ENCODE measurements at regions not wholly inside any gene's neighbourhood (a gene's known extent, or its start where the extent isn't known, plus 50 kb on each side); places are given as distances from the start of the nearest gene placed in this dataset.
A peak's percentile ranks its signal among the peaks of the same experiment; 100 is the strongest.

DNA sequence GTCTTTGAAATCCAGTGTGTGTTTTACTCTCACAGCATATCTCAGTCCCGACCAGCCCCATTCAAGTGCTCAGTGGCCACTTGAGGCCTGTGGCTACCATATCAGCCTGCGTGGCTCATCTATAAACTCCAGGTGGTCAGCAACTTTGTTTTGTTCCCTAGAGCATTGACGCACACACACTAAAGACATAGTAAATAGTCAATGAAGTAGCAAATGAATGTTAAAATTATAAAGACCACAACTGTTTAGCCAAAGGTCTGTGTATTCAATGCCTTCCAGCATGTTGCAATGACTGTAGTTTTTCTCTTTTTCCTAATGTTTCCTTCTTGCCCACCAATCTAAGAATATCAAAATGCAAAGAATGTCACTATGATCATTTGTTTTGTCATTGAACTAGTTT lies 238.2 kb upstream of the ZNF217 start:
- peak overlapping the region in 2 of 7 donors; percentile 21 to 33 for H3K27ac Mint-ChIP-seq
- no peaks in the 10 kb centered on the region for H3K27me3 Mint-ChIP-seq
- H3K9me3 Mint-ChIP-seq: no peaks in the 10 kb centered on the region
- no peak for DNase-seq
- Histone ChIP-seq H3K9me3 (ENCODE audit: control insufficient read depth in 1 of 2, low read length in 2 of 2) (no peaks in the 10 kb centered on the region), H3K27ac (ENCODE audit: low read depth, low read length) (no peak overlapping the region), H3K27me3 (ENCODE audit: insufficient read depth, low read length) (no peaks in the 10 kb centered on the region), H3K36me3 (ENCODE audit: insufficient read depth, low read length) (no peaks in the 10 kb centered on the region), H3K4me3 (ENCODE audit: low read length in 2 of 2) (no peak overlapping the region), H3K4me1 (ENCODE audit: insufficient read depth, low read length) (peaks cover 62% of the 10 kb centered on the region)
- intact Hi-C loops (cut with micrococcal nuclease): no loop called here
- peaks cover 33 to 80% (median 52%) of the 10 kb centered on the region in 4 donors for H3K4me1 Mint-ChIP-seq
- ChIA-PET CTCF (ENCODE audit: partially characterized antibody) (no interaction called here), POLR2A (ENCODE audit: partially characterized antibody) (no interaction called here)
- no peaks in the 10 kb centered on the region for H3K36me3 Mint-ChIP-seq
- no peak overlapping the region for H3K4me3 Mint-ChIP-seq

DNA sequence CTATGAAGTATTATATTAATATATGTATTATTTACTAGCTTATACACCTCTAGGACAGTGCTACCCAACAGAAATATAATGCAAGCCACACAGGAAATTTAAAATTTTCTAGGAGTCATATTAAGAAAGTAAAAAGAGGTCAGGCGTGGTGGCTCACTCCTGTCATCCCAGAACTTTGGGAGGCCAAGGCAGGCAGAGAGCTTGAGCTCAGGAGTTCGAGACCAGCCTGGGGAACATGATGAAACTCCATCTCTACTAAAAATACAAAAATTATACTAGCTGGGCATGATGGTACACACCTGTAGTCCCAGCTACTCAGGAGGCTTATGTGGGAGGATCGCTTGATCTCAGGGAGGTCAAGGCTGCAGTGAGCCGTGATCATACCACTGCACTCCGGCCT lies 237.6 kb upstream of the ZNF217 start:
- Histone ChIP-seq H3K27ac (ENCODE audit: low read depth, low read length) (no peak overlapping the region), H3K36me3 (ENCODE audit: insufficient read depth, low read length) (no peaks in the 10 kb centered on the region), H3K4me1 (ENCODE audit: insufficient read depth, low read length) (peaks cover 58% of the 10 kb centered on the region), H3K27me3 (ENCODE audit: insufficient read depth, low read length) (no peaks in the 10 kb centered on the region), H3K4me3 (ENCODE audit: low read length in 2 of 2) (no peak overlapping the region), H3K9me3 (ENCODE audit: control insufficient read depth in 1 of 2, low read length in 2 of 2) (no peaks in the 10 kb centered on the region)
- intact Hi-C loops (cut with micrococcal nuclease): no loop called here
- H3K36me3 Mint-ChIP-seq: no peaks in the 10 kb centered on the region
- H3K27me3 Mint-ChIP-seq: no peaks in the 10 kb centered on the region
- peak overlapping the region in 1 of 8 donors; percentile 31 for H3K4me3 Mint-ChIP-seq
- DNase-seq: no peak
- ChIA-PET POLR2A (ENCODE audit: partially characterized antibody) (interaction anchor here (1.0 to 1.8 kb wide), 3 partner anchors 12 to 250 kb away, joined by 3 to 6 read pairs (median 4); no protein-coding TSS in a partner anchor), CTCF (ENCODE audit: partially characterized antibody) (interaction anchor here (1.5 to 2.1 kb wide), 3 partner anchors 12 to 209 kb away, joined by 5 to 7 read pairs (median 5); no protein-coding TSS in a partner anchor)
- peaks cover 31 to 77% (median 55%) of the 10 kb centered on the region in 4 donors for H3K4me1 Mint-ChIP-seq
- H3K27ac Mint-ChIP-seq: no peak overlapping the region
- no peaks in the 10 kb centered on the region for H3K9me3 Mint-ChIP-seq

DNA sequence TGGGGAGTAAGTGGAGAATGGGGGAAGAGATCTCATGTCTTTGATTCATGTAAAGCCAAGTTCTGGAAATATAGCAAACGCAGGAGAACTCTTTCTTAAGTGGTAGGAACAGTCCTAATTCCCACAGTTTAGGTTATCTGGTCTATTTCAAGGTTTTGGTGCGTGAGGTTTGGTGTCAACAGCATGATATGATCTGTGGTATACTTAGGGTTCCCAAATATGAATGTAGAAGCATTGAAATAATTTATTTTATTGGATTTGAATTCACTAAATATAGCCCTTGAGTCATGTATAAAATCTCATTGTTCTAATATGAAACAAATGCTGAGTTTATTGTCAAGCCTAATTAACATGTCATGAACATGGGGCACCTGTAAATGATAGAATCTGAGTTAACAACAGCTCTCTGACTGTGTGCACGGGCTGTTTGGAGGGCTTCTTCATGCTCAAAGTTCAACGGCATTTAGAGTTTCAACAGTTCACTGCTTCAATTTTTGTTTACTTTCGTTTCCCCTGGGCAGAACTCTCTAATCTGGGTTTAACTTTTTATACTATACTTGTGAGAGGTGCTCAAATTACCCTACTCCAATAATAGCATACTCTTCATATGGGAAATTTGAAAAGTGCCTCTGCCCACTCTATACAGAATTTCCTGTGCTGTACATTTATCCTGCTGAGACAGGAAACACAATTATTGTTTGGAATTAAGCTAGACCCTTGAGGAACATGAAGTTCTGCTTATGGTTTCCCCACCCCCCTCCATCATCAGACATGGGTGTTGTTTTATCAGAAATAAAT lies 236.3 kb upstream of the ZNF217 start:
- CTCF ChIA-PET (ENCODE audit: partially characterized antibody): interaction anchor here (0.7 to 2.1 kb wide), 5 partner anchors 13 to 208 kb away, joined by 4 to 7 read pairs (median 5); no protein-coding TSS in a partner anchor
- POLR2A ChIA-PET (ENCODE audit: partially characterized antibody): interaction anchor here (0.6 to 1.8 kb wide), 9 partner anchors 10 to 249 kb away, joined by 3 to 8 read pairs (median 3); no protein-coding TSS in a partner anchor
- Mint-ChIP-seq H3K36me3 (no peaks in the 10 kb centered on the region), H3K4me1 (peaks cover 26 to 68% (median 48%) of the 10 kb centered on the region in 4 donors), H3K27me3 (no peaks in the 10 kb centered on the region), H3K27ac (peak overlapping the region; percentile 71 to 95 (median 93)), H3K4me3 (peak overlapping the region; percentile 80 to 97 (median 89)), H3K9me3 (no peaks in the 10 kb centered on the region)
- DNase-seq: no peak
- H3K36me3 ChIP-seq (ENCODE audit: insufficient read depth, low read length): no peaks in the 10 kb centered on the region
- no peaks in the 10 kb centered on the region for H3K9me3 ChIP-seq (ENCODE audit: control insufficient read depth in 1 of 2, low read length in 2 of 2)
- peaks cover 48% of the 10 kb centered on the region for H3K4me1 ChIP-seq (ENCODE audit: insufficient read depth, low read length)
- peak overlapping the region; percentile 33 to 54 for H3K4me3 ChIP-seq (ENCODE audit: low read length in 2 of 2)
- H3K27ac ChIP-seq (ENCODE audit: low read depth, low read length): peak overlapping the region; percentile 51
- H3K27me3 ChIP-seq (ENCODE audit: insufficient read depth, low read length): no peaks in the 10 kb centered on the region
- intact Hi-C loops (cut with micrococcal nuclease): loop anchor here (2.0 to 5.0 kb wide), 2 partner anchors 13 to 78 kb away; no protein-coding TSS in a partner anchor

DNA sequence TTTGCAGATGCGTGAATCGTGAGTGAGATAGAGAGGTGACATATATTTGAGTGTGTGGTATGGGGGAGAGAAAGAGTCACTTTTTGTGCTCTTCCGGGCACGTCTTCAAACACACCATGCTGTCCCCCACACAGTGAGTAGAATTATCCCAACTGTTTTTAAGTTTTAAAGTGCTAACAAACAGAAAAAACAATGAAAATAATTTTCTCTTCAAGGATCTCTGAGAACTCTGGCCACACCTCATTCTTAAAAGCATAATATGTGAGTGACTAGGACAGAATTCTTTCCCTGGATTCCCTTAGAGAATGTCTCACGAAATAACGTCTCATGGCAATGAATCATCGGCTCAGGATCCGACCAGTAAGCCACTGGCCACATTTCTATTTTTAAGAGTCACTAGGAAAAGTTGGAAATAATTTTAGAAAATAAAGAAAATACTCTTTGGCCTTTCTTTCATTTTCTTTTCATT lies 235.7 kb upstream of the ZNF217 start:
- peak overlapping the region; percentile 71 to 95 (median 93) for H3K27ac Mint-ChIP-seq
- ChIA-PET CTCF (ENCODE audit: partially characterized antibody) (interaction anchor here (2.1 kb wide), 1 partner anchor 14 kb away, joined by 5 read pairs; no protein-coding TSS in a partner anchor), POLR2A (ENCODE audit: partially characterized antibody) (interaction anchor here (1.2 to 1.8 kb wide), 6 partner anchors 11 to 80 kb away, joined by 3 to 8 read pairs (median 4); no protein-coding TSS in a partner anchor)
- H3K4me3 Mint-ChIP-seq: peak overlapping the region; percentile 80 to 97 (median 89)
- H3K27ac ChIP-seq (ENCODE audit: low read depth, low read length): peak overlapping the region; percentile 51
- H3K27me3 Mint-ChIP-seq: no peaks in the 10 kb centered on the region
- intact Hi-C loops (cut with micrococcal nuclease): loop anchor here (2.0 to 5.0 kb wide), 2 partner anchors 14 to 77 kb away; no protein-coding TSS in a partner anchor
- no peaks in the 10 kb centered on the region for H3K9me3 Mint-ChIP-seq
- DNase-seq: no peak
- H3K4me1 ChIP-seq (ENCODE audit: insufficient read depth, low read length): peaks cover 45% of the 10 kb centered on the region
- H3K36me3 Mint-ChIP-seq: no peaks in the 10 kb centered on the region
- peak overlapping the region; percentile 54 to 60 for H3K4me3 ChIP-seq (ENCODE audit: low read length in 2 of 2)
- H3K27me3 ChIP-seq (ENCODE audit: insufficient read depth, low read length): no peaks in the 10 kb centered on the region
- no peaks in the 10 kb centered on the region for H3K36me3 ChIP-seq (ENCODE audit: insufficient read depth, low read length)
- H3K9me3 ChIP-seq (ENCODE audit: control insufficient read depth in 1 of 2, low read length in 2 of 2): no peaks in the 10 kb centered on the region
- peaks cover 26 to 64% (median 46%) of the 10 kb centered on the region in 4 donors for H3K4me1 Mint-ChIP-seq

DNA sequence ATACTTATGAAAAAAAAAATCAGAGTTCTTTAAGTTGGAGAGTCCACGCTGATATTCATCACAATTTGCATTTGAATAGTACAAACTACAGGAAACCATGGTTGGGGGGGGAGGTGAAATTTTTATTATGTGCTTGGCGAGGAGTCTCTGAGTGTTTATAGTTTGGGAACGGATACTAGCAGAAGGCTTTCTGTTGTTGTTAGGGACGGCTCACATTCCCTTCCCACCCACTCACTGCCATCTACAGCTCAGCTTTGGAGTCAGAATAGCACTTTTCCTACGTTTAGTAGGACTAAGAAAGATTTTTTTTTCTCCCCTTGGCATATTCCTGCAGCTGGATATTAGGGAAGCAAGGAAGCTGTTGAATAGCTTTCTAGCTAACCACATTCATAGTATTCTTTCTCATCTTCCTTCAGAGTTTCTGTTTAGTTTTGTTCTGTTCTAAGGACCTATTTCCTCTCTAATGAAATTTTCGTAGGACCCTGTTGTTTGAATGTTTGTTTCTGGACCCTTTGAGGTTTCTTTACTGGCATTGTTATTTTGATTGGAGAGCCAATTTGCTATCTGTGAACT lies 235.1 kb upstream of the ZNF217 start:
- peak overlapping the region; percentile 54 to 60 for H3K4me3 ChIP-seq (ENCODE audit: low read length in 2 of 2)
- peak overlapping the region; percentile 71 to 95 (median 93) for H3K27ac Mint-ChIP-seq
- H3K4me1 Mint-ChIP-seq: peaks cover 24 to 59% (median 43%) of the 10 kb centered on the region in 4 donors
- H3K4me1 ChIP-seq (ENCODE audit: insufficient read depth, low read length): peaks cover 41% of the 10 kb centered on the region
- no peak for DNase-seq
- no peaks in the 10 kb centered on the region for H3K9me3 Mint-ChIP-seq
- H3K9me3 ChIP-seq (ENCODE audit: control insufficient read depth in 1 of 2, low read length in 2 of 2): no peaks in the 10 kb centered on the region
- intact Hi-C loops (cut with micrococcal nuclease): loop anchor here (2.0 to 5.0 kb wide), 2 partner anchors 14 to 76 kb away; no protein-coding TSS in a partner anchor
- H3K36me3 ChIP-seq (ENCODE audit: insufficient read depth, low read length): no peaks in the 10 kb centered on the region
- H3K36me3 Mint-ChIP-seq: no peaks in the 10 kb centered on the region
- peak overlapping the region; percentile 80 to 97 (median 89) for H3K4me3 Mint-ChIP-seq
- H3K27me3 Mint-ChIP-seq: no peaks in the 10 kb centered on the region
- peak overlapping the region; percentile 51 for H3K27ac ChIP-seq (ENCODE audit: low read depth, low read length)
- H3K27me3 ChIP-seq (ENCODE audit: insufficient read depth, low read length): no peaks in the 10 kb centered on the region
- POLR2A ChIA-PET (ENCODE audit: partially characterized antibody): interaction anchor here (1.2 to 1.3 kb wide), 3 partner anchors 11 to 77 kb away, joined by 3 to 9 read pairs (median 5); no protein-coding TSS in a partner anchor
- CTCF ChIA-PET (ENCODE audit: partially characterized antibody): interaction anchor here (1.4 kb wide), 1 partner anchor 249 kb away, joined by 3 read pairs; no protein-coding TSS in a partner anchor

DNA sequence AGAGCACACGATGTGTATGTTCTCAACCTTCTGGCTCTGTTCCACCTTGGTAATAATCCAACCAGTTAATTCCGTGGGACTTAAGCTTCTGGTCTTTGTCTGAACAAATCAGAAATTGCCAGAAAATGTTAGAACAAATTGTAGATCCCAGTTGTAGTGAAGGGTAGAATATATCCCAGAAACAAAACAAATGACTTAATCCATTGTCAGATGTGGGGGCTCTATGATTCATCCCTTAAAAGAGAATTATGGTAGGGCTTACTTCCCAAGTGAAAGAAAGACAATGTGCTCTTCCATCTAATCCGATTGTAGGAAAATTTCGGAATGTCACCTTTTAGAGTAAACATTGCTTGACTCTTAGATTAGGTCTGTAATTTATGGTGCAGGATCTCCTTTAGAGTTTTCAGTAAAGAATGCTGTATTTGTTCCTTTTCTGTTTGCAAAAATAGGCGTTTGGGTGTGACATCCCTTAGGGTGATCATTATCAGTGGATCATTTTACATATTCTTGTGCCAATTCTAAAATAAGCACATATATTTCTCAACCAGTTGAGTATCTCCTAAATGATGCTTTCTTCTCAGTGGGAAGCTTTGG lies 234.5 kb upstream of the ZNF217 start:
- Histone ChIP-seq H3K27me3 (ENCODE audit: insufficient read depth, low read length) (no peaks in the 10 kb centered on the region), H3K27ac (ENCODE audit: low read depth, low read length) (peak overlapping the region; percentile 51), H3K9me3 (ENCODE audit: control insufficient read depth in 1 of 2, low read length in 2 of 2) (no peaks in the 10 kb centered on the region), H3K36me3 (ENCODE audit: insufficient read depth, low read length) (no peaks in the 10 kb centered on the region), H3K4me3 (ENCODE audit: low read length in 2 of 2) (peak overlapping the region in 1 of 2 donors; percentile 54), H3K4me1 (ENCODE audit: insufficient read depth, low read length) (peaks cover 37% of the 10 kb centered on the region)
- Mint-ChIP-seq H3K4me3 (peak overlapping the region; percentile 80 to 97 (median 89)), H3K27ac (peak overlapping the region; percentile 40 to 95 (median 92)), H3K36me3 (no peaks in the 10 kb centered on the region), H3K9me3 (no peaks in the 10 kb centered on the region), H3K27me3 (no peaks in the 10 kb centered on the region), H3K4me1 (peaks cover 23 to 53% (median 41%) of the 10 kb centered on the region in 4 donors)
- no peak for DNase-seq
- CTCF ChIA-PET (ENCODE audit: partially characterized antibody): interaction anchor here (1.4 kb wide), 1 partner anchor 249 kb away, joined by 3 read pairs; no protein-coding TSS in a partner anchor
- POLR2A ChIA-PET (ENCODE audit: partially characterized antibody): interaction anchor here (1.2 to 1.3 kb wide), 3 partner anchors 12 to 76 kb away, joined by 3 to 9 read pairs (median 5); no protein-coding TSS in a partner anchor
- intact Hi-C loops (cut with micrococcal nuclease): loop anchor here (2.0 to 5.0 kb wide), 2 partner anchors 15 to 76 kb away; no protein-coding TSS in a partner anchor
